Endothelial cell of umbilical vein (primary cell): ENCODE measurements at regions not wholly inside any gene's neighbourhood (a gene's known extent, or its start where the extent isn't known, plus 50 kb on each side); places are given as distances from the start of the nearest gene placed in this dataset.

Source experiments
- BruUV-seq: library from RNA; stranded (reverse); fragments of 400-500 nt; replicated peaks from 2 replicates; lab custom pipeline; 2021; lab: Mats Ljungman, UMichigan
- CTCF ChIA-PET: fragments of 300-600, 350-600 bp; sonication (Branson Sonifier 250); formaldehyde crosslinking; loops from one replicate; lab custom pipeline; 2021; ENCODE audit warnings: antibody characterized with exemption, inconsistent platforms; lab: Charles Lee
- POLR2A ChIA-PET: fragments of 300-600, 350-600 bp; sonication (Branson Sonifier 250); formaldehyde crosslinking; loops from one replicate; lab custom pipeline; 2021; ENCODE audit warnings: antibody characterized with exemption, inconsistent platforms; lab: Charles Lee
- DNase-seq: peaks from one replicate; pipeline ENCODE4 v3.0.0-alpha.2; 2011; ENCODE audit warnings: low read depth, low spot score
- FAIRE-seq: peaks from 2 replicates; lab custom pipeline; 2011; peaks lifted over from hg19 to GRCh38; lab: Jason Lieb, UNC
- H2AFZ ChIP-seq: 2 replicates; pipeline ENCODE4 v1.6.0; 2012; ENCODE audit warnings: low read depth, low read length, control low read depth, inconsistent platforms
- H3K27ac ChIP-seq: 2 replicates; pipeline ENCODE4 v1.5.1; 2011; ENCODE audit warnings: low read depth, mild to moderate bottlenecking, control low read depth, low read length, moderate library complexity; ENCODE audit not compliant: insufficient read depth
- H3K27me3 ChIP-seq, 2 experiments: 2 replicates each; pipeline versions ENCODE4 v1.6.0 to v1.6.1; 2011; ENCODE audit warnings: low read length in 2 of 2, mixed read lengths in 1 of 2; ENCODE audit not compliant: control insufficient read depth in 2 of 2, insufficient read depth in 2 of 2
- H3K36me3 ChIP-seq, 2 experiments: 2 replicates in 1 of 2; 3 replicates in 1 of 2; pipeline ENCODE4 v1.5.1; 2011; ENCODE audit warnings: low read length in 2 of 2, mild to moderate bottlenecking in 1 of 2, moderate library complexity in 1 of 2; ENCODE audit not compliant: control insufficient read depth in 2 of 2, insufficient read depth in 2 of 2; ENCODE audit errors: extremely low read depth in 1 of 2
- H3K4me1 ChIP-seq: 3 replicates; pipeline ENCODE4 v1.5.1; 2011; ENCODE audit warnings: mild to moderate bottlenecking, low read length; ENCODE audit not compliant: control insufficient read depth, insufficient read depth; ENCODE audit errors: extremely low read depth
- H3K4me2 ChIP-seq: 2 replicates; pipeline ENCODE4 v1.6.1; 2011; ENCODE audit warnings: low read length, control low read depth, mixed read lengths; ENCODE audit not compliant: insufficient read depth
- H3K4me3 ChIP-seq, 3 experiments: fragments of 200-600 bp in 1 of 3; sonication (generic), shearing (Covaris generic) in 1 of 3; replicated peaks in 1 of 3; 2 replicates each; pipeline ENCODE4 v1.5.1; 2011 to 2016; ENCODE audit warnings: control low read depth in 3 of 3, low read length in 3 of 3, mild to moderate bottlenecking in 2 of 3, inconsistent platforms in 1 of 3, low read depth in 1 of 3, moderate library complexity in 1 of 3; ENCODE audit not compliant: insufficient read depth in 1 of 3
- H3K79me2 ChIP-seq: 2 replicates; pipeline ENCODE4 v1.6.0; 2012; ENCODE audit warnings: low read length, inconsistent platforms; ENCODE audit not compliant: control insufficient read depth, insufficient read depth
- H3K9ac ChIP-seq: replicated peaks from 2 replicates; pipeline ENCODE3; 2011; ENCODE audit warnings: low read length, control low read depth; ENCODE audit not compliant: insufficient read depth; ENCODE audit errors: extremely low read depth
- H3K9me1 ChIP-seq: replicated peaks from 3 replicates; pipeline ENCODE4 v1.6.0; 2011; ENCODE audit warnings: mild to moderate bottlenecking, low read length; ENCODE audit not compliant: control insufficient read depth, insufficient read depth; ENCODE audit errors: extremely low read depth
- H3K9me3 ChIP-seq: replicated peaks from 2 replicates; pipeline ENCODE4 v1.5.1; 2012; ENCODE audit warnings: low read length, inconsistent platforms; ENCODE audit not compliant: control insufficient read depth, insufficient read depth
- H4K20me1 ChIP-seq: replicated peaks from 2 replicates; pipeline ENCODE3; 2011; ENCODE audit warnings: mild to moderate bottlenecking, low read length; ENCODE audit not compliant: control insufficient read depth, insufficient read depth; ENCODE audit errors: extremely low read depth
- EZH2 ChIP-seq: IDR thresholded peaks from 2 replicates; pipeline ENCODE4 v1.6.1; 2012; ENCODE audit warnings: borderline replicate concordance, low read depth, mild to moderate bottlenecking, moderate library complexity, low read length, inconsistent platforms; ENCODE audit not compliant: severe bottlenecking
- FOS ChIP-seq: IDR thresholded peaks from 2 replicates; pipeline ENCODE4 v1.6.1; 2011; ENCODE audit warnings: mild to moderate bottlenecking, low read length, moderate library complexity, borderline replicate concordance; ENCODE audit not compliant: insufficient read depth
- GATA2 ChIP-seq: IDR thresholded peaks from 2 replicates; pipeline ENCODE4 v1.7.0; 2011; ENCODE audit warnings: low read depth, mild to moderate bottlenecking, moderate library complexity, mixed read lengths, low read length; ENCODE audit not compliant: insufficient read length, insufficient read depth
- JUN ChIP-seq: IDR thresholded peaks from 2 replicates; pipeline ENCODE4 v1.6.1; 2011; ENCODE audit warnings: borderline replicate concordance, low read depth; ENCODE audit not compliant: insufficient read length, insufficient read depth
- MYC ChIP-seq: IDR thresholded peaks from one replicate; pipeline ENCODE4 v1.6.1; 2011; ENCODE audit warnings: mild to moderate bottlenecking, low read depth, low read length
- POLR2A ChIP-seq: IDR thresholded peaks from 2 replicates; pipeline ENCODE4 v1.6.1; 2012; ENCODE audit warnings: low read depth, mild to moderate bottlenecking, control low read depth, low read length
- POLR2AphosphoS5 ChIP-seq: IDR thresholded peaks from 2 replicates; pipeline ENCODE4 v1.6.1; 2012; ENCODE audit warnings: low read depth, mild to moderate bottlenecking, control low read depth, low read length, moderate library complexity; ENCODE audit not compliant: insufficient read depth
- dilution Hi-C: fragments of 300-500 bp; cut with MboI; formaldehyde crosslinking; loops from one replicate; pipeline ENCODE4 v1.15.0; 2019; ENCODE audit warnings: low sequenced_read_pairs; ENCODE audit not compliant: extremely low pct_ligation_motif_present
- intact Hi-C: fragments of 100-400 bp; cut with micrococcal nuclease; formaldehyde crosslinking; loops from one replicate; pipeline ENCODE4 v1.10.0; 2022
- TF ChIP-seq, protein P1 (sequence below): IDR thresholded peaks from 2 replicates; pipeline ENCODE4 v1.6.1; 2011; ENCODE audit not compliant: insufficient read depth, insufficient read length
- TF ChIP-seq, protein P2 (sequence below), 2 donors: IDR thresholded peaks; 1 replicate in 1 of 2; 2 replicates in 1 of 2; pipeline ENCODE4 v1.5.1; 2011; ENCODE audit warnings: low read length in 2 of 2, mild to moderate bottlenecking in 2 of 2, moderate library complexity in 2 of 2, control low read depth in 1 of 2, inconsistent platforms in 1 of 2, low read depth in 1 of 2; ENCODE audit not compliant: insufficient read depth in 1 of 2; ENCODE audit errors: extremely low read depth in 1 of 2

DNA sequence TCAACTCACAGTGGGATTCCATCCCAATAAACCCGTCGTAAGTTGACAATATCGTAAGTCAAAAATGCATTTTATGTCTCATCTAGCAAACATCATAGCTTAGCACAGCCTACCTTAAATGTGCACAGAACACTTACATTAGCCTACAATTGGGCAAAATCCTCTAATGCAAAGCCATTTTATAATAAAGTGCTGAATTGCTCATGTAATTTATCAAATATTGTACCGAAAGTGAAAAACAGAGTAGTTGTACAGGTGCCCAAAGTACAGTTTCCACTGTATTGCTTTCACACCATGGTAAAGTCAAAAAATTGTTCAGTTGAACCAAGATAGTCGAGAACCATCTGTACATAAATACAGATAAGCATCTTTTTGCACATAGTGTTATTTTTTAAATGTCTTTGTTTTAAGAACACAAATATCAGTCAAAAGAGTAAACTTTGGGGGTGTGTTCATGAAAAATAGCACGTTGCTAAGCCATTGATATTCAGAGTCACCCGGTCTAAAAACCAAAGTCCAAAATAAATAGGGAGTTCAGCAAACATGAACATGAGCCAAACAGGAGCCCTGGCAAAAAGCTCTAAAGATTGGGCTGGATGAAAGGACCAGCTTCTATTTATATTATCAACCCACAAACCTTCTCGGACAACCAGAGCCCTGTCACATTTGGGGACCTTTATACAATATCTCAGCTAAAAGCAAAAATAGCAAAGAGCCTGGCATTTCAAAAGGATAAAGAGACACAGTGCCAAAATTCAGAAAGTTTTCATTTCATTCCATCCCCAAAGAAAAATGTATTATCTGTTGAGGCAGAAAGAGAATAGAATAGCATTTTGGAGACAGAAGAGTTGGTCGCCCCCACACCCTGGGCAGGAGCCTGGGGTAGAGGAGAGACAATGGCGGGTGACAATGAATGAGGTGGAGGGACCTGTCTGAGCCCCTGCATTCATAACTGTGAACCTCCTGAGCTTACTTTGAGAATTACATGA lies 105.9 kb upstream of the SH3BP4 start:
- H3K27ac ChIP-seq = no peak overlapping the region
- DNase-seq (no peak), FAIRE-seq (no peak)
- CTCF ChIA-PET = no interaction called here
- dilution Hi-C loops = no loop called here
- H2AFZ ChIP-seq = no peak overlapping the region
- H3K4me2 ChIP-seq = no peak overlapping the region
- TF ChIP-seq EZH2 (no peak), POLR2A (no peak), MYC (no peak), JUN (no peak), POLR2AphosphoS5 (no peak), GATA2 (no peak), FOS (no peak)
- TF ChIP-seq, protein P1, sequence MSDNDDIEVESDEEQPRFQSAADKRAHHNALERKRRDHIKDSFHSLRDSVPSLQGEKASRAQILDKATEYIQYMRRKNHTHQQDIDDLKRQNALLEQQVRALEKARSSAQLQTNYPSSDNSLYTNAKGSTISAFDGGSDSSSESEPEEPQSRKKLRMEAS = no peak
- TF ChIP-seq, protein P2, sequence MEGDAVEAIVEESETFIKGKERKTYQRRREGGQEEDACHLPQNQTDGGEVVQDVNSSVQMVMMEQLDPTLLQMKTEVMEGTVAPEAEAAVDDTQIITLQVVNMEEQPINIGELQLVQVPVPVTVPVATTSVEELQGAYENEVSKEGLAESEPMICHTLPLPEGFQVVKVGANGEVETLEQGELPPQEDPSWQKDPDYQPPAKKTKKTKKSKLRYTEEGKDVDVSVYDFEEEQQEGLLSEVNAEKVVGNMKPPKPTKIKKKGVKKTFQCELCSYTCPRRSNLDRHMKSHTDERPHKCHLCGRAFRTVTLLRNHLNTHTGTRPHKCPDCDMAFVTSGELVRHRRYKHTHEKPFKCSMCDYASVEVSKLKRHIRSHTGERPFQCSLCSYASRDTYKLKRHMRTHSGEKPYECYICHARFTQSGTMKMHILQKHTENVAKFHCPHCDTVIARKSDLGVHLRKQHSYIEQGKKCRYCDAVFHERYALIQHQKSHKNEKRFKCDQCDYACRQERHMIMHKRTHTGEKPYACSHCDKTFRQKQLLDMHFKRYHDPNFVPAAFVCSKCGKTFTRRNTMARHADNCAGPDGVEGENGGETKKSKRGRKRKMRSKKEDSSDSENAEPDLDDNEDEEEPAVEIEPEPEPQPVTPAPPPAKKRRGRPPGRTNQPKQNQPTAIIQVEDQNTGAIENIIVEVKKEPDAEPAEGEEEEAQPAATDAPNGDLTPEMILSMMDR (IDR thresholded peaks at IDR 0.05; ENCODE audit: extremely low read depth in 1 of 2, insufficient read depth in 1 of 2, low read depth in 1 of 2, low read length in 2 of 2) = no peak
- no peaks in the 10 kb centered on the region for H3K9me1 ChIP-seq
- no peak overlapping the region for H3K9ac ChIP-seq
- intact Hi-C loops = no loop called here
- no peaks in the 10 kb centered on the region for H3K27me3 ChIP-seq
- POLR2A ChIA-PET = no interaction called here
- H4K20me1 ChIP-seq = no peaks in the 10 kb centered on the region
- BruUV-seq = no TSS peak
- H3K9me3 ChIP-seq = no peaks in the 10 kb centered on the region
- no peak overlapping the region for H3K4me3 ChIP-seq
- no peaks in the 10 kb centered on the region for H3K79me2 ChIP-seq
- H3K36me3 ChIP-seq = no peaks in the 10 kb centered on the region
- peaks cover 8% of the 10 kb centered on the region for H3K4me1 ChIP-seq
